Muscle of leg (tissue), 3 donors: ENCODE measurements at regions not wholly inside any gene's neighbourhood (a gene's known extent, or its start where the extent isn't known, plus 50 kb on each side); places are given as distances from the start of the nearest gene placed in this dataset.
A peak's percentile ranks its signal among the peaks of the same experiment; 100 is the strongest.

Experiments
- DNase-seq: peaks from one replicate; pipeline ENCODE4 v3.0.0; 2013
- H3K27ac ChIP-seq: one replicate; pipeline ENCODE4 v1.5.1; 2013; ENCODE audit warnings: mild to moderate bottlenecking, low read length, control low read depth
- H3K27me3 ChIP-seq: one replicate; pipeline ENCODE4 v1.6.1; 2013; ENCODE audit warnings: low read length; ENCODE audit not compliant: control insufficient read depth, insufficient read depth
- H3K36me3 ChIP-seq: one replicate; pipeline ENCODE4 v1.6.1; 2013; ENCODE audit warnings: low read length; ENCODE audit not compliant: control insufficient read depth, insufficient read depth
- H3K4me1 ChIP-seq: one replicate; pipeline ENCODE4 v1.6.1; 2013; ENCODE audit warnings: low read length; ENCODE audit not compliant: control insufficient read depth, insufficient read depth
- H3K4me3 ChIP-seq: one replicate; pipeline ENCODE4 v1.5.1; 2013; ENCODE audit warnings: low read length, control low read depth
- H3K9me3 ChIP-seq: replicated peaks from 2 replicates; pipeline ENCODE4 v1.6.1; 2013; ENCODE audit warnings: low read depth, low read length; ENCODE audit not compliant: control insufficient read depth
- WGBS: methylation state at CpG from one replicate; pipeline ENCODE4 v1.1.5; 2013; ENCODE audit warnings: missing lambda C conversion rate; ENCODE audit not compliant: insufficient coverage; 5-methylcytosine and 5-hydroxymethylcytosine counted together

GRCh38 chr2:4828682-4829374 is 863.4 kb upstream of the SOX11 start:
- Histone ChIP-seq H3K27me3 (no peaks in the 10 kb centered on the region), H3K27ac (no peak overlapping the region), H3K4me1 (no peaks in the 10 kb centered on the region), H3K4me3 (no peak overlapping the region), H3K36me3 (no peaks in the 10 kb centered on the region), H3K9me3 (no peaks in the 10 kb centered on the region)
- DNase-seq, result no peak
- WGBS, result 76% methylated on average over 3 of the region's 8 CpGs

GRCh38 chr2:4831751-4832150 is 860.4 kb upstream of the SOX11 start:
- Histone ChIP-seq H3K27ac (no peak overlapping the region), H3K4me1 (no peaks in the 10 kb centered on the region), H3K27me3 (no peaks in the 10 kb centered on the region), H3K4me3 (no peak overlapping the region), H3K9me3 (no peaks in the 10 kb centered on the region), H3K36me3 (no peaks in the 10 kb centered on the region)
- DNase-seq, result peak; percentile 76

- no peak for DNase-seq
- H3K4me3 ChIP-seq, result no peak overlapping the region
- 100% methylated on average over 1 of the region's 5 CpGs for WGBS
- H3K36me3 ChIP-seq, result no peaks in the 10 kb centered on the region
- H3K27ac ChIP-seq, result no peak overlapping the region
- H3K4me1 ChIP-seq, result no peaks in the 10 kb centered on the region
- no peaks in the 10 kb centered on the region for H3K9me3 ChIP-seq
- H3K27me3 ChIP-seq, result no peaks in the 10 kb centered on the region
Measured at GRCh38 chr2:4832642-4833041, 859.5 kb upstream of the SOX11 start.

- no peaks in the 10 kb centered on the region for H3K36me3 ChIP-seq
- WGBS, result no CpG with 5 or more reads among the region's 2 CpGs
- no peaks in the 10 kb centered on the region for H3K4me1 ChIP-seq
- H3K27ac ChIP-seq, result no peak overlapping the region
- no peak for DNase-seq
- H3K27me3 ChIP-seq, result no peaks in the 10 kb centered on the region
- H3K9me3 ChIP-seq, result no peaks in the 10 kb centered on the region
- no peak overlapping the region for H3K4me3 ChIP-seq
Measured at GRCh38 chr2:4838626-4839025, 853.6 kb upstream of the SOX11 start.

GRCh38 chr2:4840791-4841190 is 851.4 kb upstream of the SOX11 start:
- no peaks in the 10 kb centered on the region for H3K36me3 ChIP-seq
- H3K4me3 ChIP-seq, result no peak overlapping the region
- DNase-seq, result peak; percentile 14
- peaks cover 3% of the 10 kb centered on the region for H3K4me1 ChIP-seq
- no CpG with 5 or more reads among the region's 2 CpGs for WGBS
- no peaks in the 10 kb centered on the region for H3K27me3 ChIP-seq
- H3K27ac ChIP-seq, result no peak overlapping the region
- H3K9me3 ChIP-seq, result no peaks in the 10 kb centered on the region

GRCh38 chr2:4844881-4845280 is 847.3 kb upstream of the SOX11 start:
- WGBS, result 50% methylated on average over 2 of the region's 6 CpGs
- no peaks in the 10 kb centered on the region for H3K9me3 ChIP-seq
- DNase-seq, result peak; percentile 14
- no peak overlapping the region for H3K27ac ChIP-seq
- peaks cover 3% of the 10 kb centered on the region for H3K4me1 ChIP-seq
- H3K27me3 ChIP-seq, result no peaks in the 10 kb centered on the region
- H3K4me3 ChIP-seq, result no peak overlapping the region
- no peaks in the 10 kb centered on the region for H3K36me3 ChIP-seq

GRCh38 chr2:4862031-4862430 is 830.2 kb upstream of the SOX11 start:
- H3K27ac ChIP-seq, result no peak overlapping the region
- no peaks in the 10 kb centered on the region for H3K36me3 ChIP-seq
- 83% methylated on average over 1 of the region's 3 CpGs for WGBS
- no peak for DNase-seq
- H3K4me3 ChIP-seq, result no peak overlapping the region
- H3K9me3 ChIP-seq, result no peaks in the 10 kb centered on the region
- H3K4me1 ChIP-seq, result no peaks in the 10 kb centered on the region
- no peaks in the 10 kb centered on the region for H3K27me3 ChIP-seq

GRCh38 chr2:4866198-4866597 is 826.0 kb upstream of the SOX11 start:
- DNase-seq, result no peak
- Histone ChIP-seq H3K4me1 (no peaks in the 10 kb centered on the region), H3K36me3 (no peaks in the 10 kb centered on the region), H3K9me3 (no peaks in the 10 kb centered on the region), H3K27ac (no peak overlapping the region), H3K27me3 (no peaks in the 10 kb centered on the region), H3K4me3 (no peak overlapping the region)
- WGBS, result no CpG with 5 or more reads among the region's 4 CpGs

- no peaks in the 10 kb centered on the region for H3K9me3 ChIP-seq
- H3K4me3 ChIP-seq, result no peak overlapping the region
- H3K36me3 ChIP-seq, result no peaks in the 10 kb centered on the region
- WGBS, result no CpG with 5 or more reads among the region's 1 CpG
- H3K27me3 ChIP-seq, result no peaks in the 10 kb centered on the region
- H3K4me1 ChIP-seq, result no peaks in the 10 kb centered on the region
- H3K27ac ChIP-seq, result no peak overlapping the region
- peak; percentile 53 for DNase-seq
Measured at GRCh38 chr2:4868466-4868865, 823.7 kb upstream of the SOX11 start.

GRCh38 chr2:4869154-4869553 is 823.0 kb upstream of the SOX11 start:
- DNase-seq, result no peak
- no CpG with 5 or more reads among the region's 8 CpGs for WGBS
- H3K9me3 ChIP-seq, result no peaks in the 10 kb centered on the region
- H3K27ac ChIP-seq, result no peak overlapping the region
- H3K4me3 ChIP-seq, result no peak overlapping the region
- H3K27me3 ChIP-seq, result no peaks in the 10 kb centered on the region
- H3K4me1 ChIP-seq, result no peaks in the 10 kb centered on the region
- H3K36me3 ChIP-seq, result no peaks in the 10 kb centered on the region

- WGBS, result 96% methylated on average over 4 of the region's 6 CpGs
- Histone ChIP-seq H3K4me3 (no peak overlapping the region), H3K36me3 (no peaks in the 10 kb centered on the region), H3K27ac (no peak overlapping the region), H3K27me3 (no peaks in the 10 kb centered on the region), H3K4me1 (no peaks in the 10 kb centered on the region), H3K9me3 (no peaks in the 10 kb centered on the region)
- no peak for DNase-seq
Measured at GRCh38 chr2:4873364-4873763, 818.8 kb upstream of the SOX11 start.
